Ramos (cell line): ENCODE measurements at regions not wholly inside any gene's neighbourhood (a gene's known extent, or its start where the extent isn't known, plus 50 kb on each side); places are given as distances from the start of the nearest gene placed in this dataset.

ENCODE experiments used
- in situ Hi-C: fragments of 300-500 bp; cut with MboI; formaldehyde crosslinking; loops from one replicate; pipeline ENCODE4 v1.14.3; 2022; ENCODE audit warnings: low sequenced_read_pairs; ENCODE audit not compliant: unreplicated experiment

GRCh38 chr2:42922790-42923579, 130.6 kb upstream of the HAAO start:
- in situ Hi-C loops: no loop called here

GRCh38 chr2:42922293-42922692, 129.9 kb upstream of the HAAO start:
- in situ Hi-C loops: no loop called here

- in situ Hi-C loops: no loop called here
Measured at GRCh38 chr2:42921721-42922120, 129.3 kb upstream of the HAAO start.

- in situ Hi-C loops: no loop called here
Measured at GRCh38 chr2:42921147-42921520, 128.8 kb upstream of the HAAO start.

GRCh38 chr2:42920446-42921146, 128.2 kb upstream of the HAAO start:
- in situ Hi-C loops: no loop called here

GRCh38 chr2:42918671-42919318, 126.4 kb upstream of the HAAO start:
- in situ Hi-C loops: no loop called here

GRCh38 chr2:42918041-42918440, 125.7 kb upstream of the HAAO start:
- in situ Hi-C loops: no loop called here

GRCh38 chr2:42917425-42917927, 125.1 kb upstream of the HAAO start:
- in situ Hi-C loops: no loop called here

GRCh38 chr2:42916324-42916723, 123.9 kb upstream of the HAAO start:
- in situ Hi-C loops: no loop called here

- in situ Hi-C loops: no loop called here
Measured at GRCh38 chr2:42914860-42915259, 122.5 kb upstream of the HAAO start.

- in situ Hi-C loops: no loop called here
Measured at GRCh38 chr2:42914314-42914713, 121.9 kb upstream of the HAAO start.

GRCh38 chr2:42913280-42913878, 121.0 kb upstream of the HAAO start:
- in situ Hi-C loops: no loop called here

- in situ Hi-C loops: no loop called here
Measured at GRCh38 chr2:42910645-42911405, 118.4 kb upstream of the HAAO start.

GRCh38 chr2:42909966-42910365, 117.6 kb upstream of the HAAO start:
- in situ Hi-C loops: no loop called here

GRCh38 chr2:42908518-42909200, 116.3 kb upstream of the HAAO start:
- in situ Hi-C loops: no loop called here

- in situ Hi-C loops: no loop called here
Measured at GRCh38 chr2:42907835-42908234, 115.5 kb upstream of the HAAO start.

GRCh38 chr2:42906557-42907411, 114.4 kb upstream of the HAAO start:
- in situ Hi-C loops: no loop called here

- in situ Hi-C loops: no loop called here
Measured at GRCh38 chr2:42906111-42906556, 113.8 kb upstream of the HAAO start.
